GM19395 (cell line): ENCODE measurements at regions not wholly inside any gene's neighbourhood (a gene's known extent, or its start where the extent isn't known, plus 50 kb on each side); places are given as distances from the start of the nearest gene placed in this dataset.
A peak's percentile ranks its signal among the peaks of the same experiment; 100 is the strongest.

Source experiments
- ATAC-seq: cut with Tn5 transposase; IDR thresholded peaks from one replicate; pipeline ENCODE4 v1.9.1; 2021; ENCODE audit warnings: mild to moderate bottlenecking, moderate library complexity; ENCODE audit not compliant: unreplicated experiment

DNA sequence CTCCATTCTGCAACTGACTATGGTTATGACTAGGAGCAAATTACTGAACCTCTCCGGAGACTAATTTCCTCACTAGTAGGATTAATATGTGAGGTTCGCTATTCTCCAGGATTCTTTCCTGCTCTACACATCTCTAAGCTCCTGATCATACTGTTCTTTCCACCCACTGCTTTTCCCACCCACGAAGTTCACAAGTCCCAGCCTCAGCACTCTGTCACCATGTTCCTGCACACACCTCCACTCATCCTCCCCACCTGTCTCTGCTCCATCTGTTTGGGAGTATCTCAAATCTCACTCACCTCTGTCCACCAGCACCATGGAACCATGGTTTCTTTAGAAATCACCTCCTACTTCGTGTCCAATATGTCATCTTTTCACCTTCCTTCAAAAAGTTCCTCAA, 185.3 kb downstream of the LRATD1 start:
- no peak for ATAC-seq

DNA sequence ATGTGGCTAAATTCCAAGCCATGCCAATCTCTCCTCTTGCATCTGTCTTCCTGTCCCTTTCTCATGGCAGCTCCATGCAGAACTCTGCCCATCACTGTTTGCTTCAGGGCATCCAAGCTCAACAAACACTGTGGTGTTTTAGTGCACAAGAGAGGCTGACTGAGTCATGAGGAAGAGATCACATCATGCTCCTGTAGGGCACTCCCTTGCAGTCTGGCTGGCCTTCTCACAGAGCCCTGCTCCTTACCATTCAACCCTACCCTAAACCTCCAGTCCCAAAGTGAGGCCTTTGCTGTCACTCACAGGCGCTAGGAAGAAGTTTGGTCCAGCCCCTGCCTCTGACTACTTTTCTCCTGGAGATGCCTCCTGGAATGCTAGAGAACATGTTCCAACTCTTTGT, 194.0 kb downstream of the LRATD1 start:
- no peak for ATAC-seq

DNA sequence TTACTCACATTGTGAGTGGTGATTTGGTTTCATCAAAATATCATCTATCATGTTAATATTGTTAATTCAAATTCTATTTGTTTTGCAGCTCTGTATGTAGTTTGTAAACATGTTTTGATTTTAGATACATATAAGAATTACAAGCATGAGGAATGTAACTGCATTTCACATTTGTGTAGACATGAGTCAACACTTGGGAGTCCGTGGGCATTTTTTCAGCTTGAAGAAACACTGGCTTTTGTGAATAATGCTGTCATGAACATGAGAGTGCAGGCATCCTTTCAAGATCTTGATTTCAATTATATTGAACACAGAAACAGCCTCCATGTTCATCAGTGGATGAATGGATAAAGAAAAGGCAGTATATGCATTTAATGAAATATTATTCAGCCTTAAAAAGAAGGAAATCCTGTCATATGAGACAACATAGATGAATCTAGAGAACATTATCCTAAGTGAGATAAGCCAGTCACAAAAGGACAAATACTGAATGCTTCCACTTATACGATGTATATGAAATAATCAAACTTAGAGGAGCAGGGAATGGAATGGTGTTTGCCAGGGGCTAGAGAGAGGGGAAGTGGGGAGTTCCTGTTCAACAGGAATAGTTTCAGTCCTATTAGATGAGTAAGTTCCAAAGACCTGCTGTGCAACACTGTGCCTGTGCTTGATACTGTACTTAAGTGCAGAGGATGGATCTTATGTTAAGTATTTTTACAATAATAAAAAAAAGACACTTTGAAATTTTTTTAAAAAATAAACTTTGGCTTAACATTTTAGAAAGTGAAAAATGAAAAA, 194.9 kb downstream of the LRATD1 start:
- no peak for ATAC-seq

DNA sequence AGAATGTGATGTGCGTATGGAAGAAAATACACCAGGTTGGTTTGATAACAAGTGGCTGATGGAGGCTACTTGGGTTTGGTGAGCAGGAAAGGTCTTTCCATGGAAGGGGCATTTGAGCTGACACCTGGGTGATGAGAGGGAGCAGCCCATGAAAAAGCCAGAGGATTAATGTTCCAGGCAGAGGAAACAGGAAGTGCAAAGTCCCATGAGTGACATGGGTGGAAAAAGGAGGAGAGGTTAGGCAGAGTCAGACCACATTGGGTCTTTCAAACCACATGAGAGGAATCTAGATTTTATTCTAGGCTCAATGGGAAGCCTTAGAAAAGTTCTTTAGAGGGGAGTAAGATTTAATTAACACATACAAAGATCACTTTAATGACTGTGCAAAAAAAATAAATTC, 195.7 kb downstream of the LRATD1 start:
- ATAC-seq: no peak

DNA sequence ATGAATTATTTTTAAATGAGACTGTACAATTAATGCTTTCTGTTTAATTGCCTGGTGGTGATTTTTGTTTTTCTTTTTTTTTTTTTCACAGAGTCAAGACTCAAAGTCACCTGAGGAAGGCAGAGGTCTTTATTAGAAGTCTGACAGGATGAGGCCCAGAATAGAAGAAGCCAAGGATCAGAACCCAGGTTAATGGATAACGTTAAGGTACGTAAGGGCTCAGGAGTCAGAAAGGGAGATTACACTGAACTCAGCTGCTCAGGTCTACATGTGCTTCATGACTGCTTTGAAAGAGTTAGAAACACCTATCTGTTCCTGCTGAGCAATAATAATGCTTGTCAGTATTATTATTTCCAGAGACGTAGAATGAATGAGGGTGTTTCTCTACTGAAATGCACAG, 196.5 kb downstream of the LRATD1 start:
- ATAC-seq: no peak

DNA sequence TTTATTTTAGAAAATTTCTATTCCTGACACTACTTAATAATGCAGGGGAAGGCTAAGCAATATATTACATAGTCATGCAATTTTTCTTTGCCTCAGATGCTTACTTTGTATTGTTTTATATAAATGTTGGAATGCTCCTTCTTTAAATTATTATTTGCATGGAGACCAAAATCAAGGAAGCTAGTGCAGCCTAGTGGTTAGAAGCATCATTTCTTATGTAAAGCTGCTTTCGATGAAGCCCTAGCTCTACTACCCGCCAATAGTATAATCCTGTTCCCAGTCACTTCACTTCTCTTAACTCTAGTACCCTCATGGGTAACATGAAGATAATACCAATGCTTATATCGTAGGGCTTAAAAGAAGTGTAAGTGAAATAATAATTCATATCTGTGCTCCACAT, 198.9 kb downstream of the LRATD1 start:
- no peak for ATAC-seq

DNA sequence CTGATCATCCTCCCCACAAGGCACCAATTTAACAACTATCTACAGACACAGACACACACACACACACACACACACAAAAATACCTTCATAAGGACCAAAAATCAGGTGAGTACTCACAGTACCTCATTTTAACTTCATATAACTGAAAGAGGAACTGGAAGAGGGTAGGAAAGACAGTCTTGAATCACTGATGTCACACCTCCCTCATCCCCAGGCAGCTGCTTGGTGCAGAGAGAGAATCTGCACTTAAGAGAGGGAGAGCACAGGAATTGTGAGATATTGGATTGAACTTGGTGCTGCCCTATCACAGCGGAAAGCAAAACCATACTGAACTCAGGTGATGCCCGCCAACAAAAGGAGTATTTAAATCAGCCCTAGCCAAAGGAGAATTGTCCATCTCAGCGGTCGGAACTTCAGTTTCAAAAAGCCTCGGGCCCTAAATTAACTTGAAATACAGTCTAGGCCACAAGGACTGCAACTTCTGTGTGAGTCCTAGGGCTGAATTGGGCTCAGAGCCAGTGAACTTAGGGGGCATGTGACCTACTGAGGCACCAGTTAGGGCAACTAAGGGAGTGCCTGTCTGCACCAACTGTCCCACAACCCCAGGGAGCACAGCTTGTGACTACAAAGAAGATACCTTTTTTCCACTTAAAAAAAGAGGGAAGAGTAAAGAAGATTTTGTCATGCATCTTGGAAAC, 211.1 kb downstream of the LRATD1 start:
- ATAC-seq: peak; percentile 86

DNA sequence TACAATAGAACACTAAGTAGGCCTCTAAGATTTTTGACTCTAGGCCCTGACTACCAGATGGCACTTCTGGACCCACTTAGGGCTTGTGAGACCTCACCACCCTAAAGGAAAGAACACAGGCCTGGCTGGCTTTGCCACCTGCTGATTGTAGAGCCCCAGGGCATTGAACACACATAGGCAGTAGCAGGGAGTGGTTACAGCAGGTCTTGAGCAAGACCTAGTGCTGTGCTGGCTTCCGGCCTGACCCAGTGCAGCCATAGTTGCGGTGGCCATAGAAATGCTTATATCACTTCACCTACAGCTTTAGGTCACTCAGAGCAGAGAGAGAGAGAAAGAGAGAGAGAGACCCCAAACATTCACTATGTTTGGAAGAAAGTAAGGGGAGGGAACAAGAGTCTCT, 223.2 kb downstream of the LRATD1 start:
- ATAC-seq: no peak

DNA sequence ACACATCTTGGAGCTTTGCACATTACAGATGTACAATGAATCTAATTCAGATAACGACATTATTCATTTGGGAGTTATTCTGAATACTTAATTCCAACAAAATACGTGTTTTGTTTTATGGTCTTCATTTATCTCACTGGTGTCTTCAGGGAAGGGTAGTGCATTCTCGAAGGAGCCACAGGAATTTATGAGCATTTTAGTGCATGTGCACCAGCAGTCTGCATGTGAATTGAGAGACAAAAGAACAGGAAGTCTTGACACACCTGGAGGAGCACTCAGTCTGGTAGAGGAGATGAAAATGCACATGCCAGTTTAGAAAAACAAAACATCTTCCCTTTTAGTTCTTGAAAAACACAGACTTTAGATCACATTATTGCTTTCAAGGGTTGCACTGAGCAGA, 228.7 kb downstream of the LRATD1 start:
- ATAC-seq: no peak

DNA sequence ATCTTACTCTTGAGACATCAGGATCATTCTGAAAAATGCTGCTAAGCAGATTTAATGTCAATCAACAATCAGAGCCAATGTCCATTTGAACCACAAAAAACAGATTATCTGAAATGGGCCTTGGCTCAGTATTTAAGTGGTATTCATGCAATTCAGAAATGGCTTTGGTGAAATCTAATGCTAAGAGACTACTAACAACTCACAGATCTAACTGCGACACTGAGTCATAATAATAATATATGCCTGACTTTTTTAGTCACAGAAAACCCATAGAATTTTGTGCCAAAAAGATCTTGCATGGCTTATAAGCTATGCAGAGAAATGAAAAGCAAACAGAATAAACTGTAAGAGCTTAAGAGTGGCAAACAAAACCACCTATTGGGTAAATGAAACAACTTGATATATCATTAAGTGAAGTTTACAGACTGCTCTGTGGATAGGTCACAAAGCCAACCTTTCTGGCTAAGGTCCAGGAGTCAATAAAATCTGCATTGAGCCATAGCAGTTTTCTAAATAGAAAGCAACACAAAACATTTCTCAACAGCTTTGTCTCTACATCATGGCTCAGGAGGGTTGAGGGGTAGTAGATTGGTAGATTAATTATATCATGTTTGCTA, 234.3 kb downstream of the LRATD1 start:
- no peak for ATAC-seq

DNA sequence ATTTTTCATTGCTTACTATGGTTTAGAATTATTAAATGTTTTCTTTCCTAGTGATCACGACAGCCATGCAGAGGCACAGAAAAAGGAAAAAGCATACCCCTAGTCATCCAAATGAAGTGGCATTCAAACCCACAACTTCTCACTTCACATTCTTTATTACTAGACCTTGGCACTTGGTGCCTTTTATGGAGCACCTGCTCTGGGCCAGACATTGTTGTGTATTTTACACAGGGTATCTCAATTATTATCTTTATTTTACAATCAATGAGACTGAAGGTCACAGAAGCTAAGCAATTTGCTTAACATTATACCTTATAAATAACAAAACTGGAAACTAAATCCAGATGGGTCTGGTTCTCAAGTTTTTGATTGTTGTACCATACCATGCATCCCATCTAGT, 235.3 kb downstream of the LRATD1 start:
- no peak for ATAC-seq

DNA sequence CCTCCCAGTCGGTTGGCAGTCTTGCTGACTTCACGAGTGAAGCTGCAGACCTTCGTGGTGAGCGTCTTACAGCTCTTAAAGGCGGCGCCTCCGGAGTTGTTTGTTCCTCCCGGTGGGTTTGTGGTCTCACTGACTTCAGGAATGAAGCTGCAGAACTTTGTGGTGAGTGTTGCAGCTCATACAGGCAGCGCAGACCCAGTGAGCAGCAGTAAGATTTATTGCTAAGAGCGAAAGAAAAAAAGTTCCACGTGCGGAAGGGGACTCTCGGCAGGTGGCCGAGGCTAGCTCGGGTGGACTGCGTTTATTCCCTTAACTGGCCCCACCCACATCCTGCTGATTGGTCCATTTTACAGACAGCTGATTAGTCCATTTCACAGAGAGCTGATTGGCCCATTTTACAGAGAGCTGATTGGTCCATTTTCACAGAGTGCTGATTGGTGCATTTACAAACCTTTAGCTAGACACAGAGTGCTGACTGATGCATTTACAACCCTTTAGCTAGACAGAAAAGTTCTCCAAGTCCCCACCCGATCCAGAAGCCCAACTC, 240.3 kb downstream of the LRATD1 start:
- ATAC-seq: no peak

DNA sequence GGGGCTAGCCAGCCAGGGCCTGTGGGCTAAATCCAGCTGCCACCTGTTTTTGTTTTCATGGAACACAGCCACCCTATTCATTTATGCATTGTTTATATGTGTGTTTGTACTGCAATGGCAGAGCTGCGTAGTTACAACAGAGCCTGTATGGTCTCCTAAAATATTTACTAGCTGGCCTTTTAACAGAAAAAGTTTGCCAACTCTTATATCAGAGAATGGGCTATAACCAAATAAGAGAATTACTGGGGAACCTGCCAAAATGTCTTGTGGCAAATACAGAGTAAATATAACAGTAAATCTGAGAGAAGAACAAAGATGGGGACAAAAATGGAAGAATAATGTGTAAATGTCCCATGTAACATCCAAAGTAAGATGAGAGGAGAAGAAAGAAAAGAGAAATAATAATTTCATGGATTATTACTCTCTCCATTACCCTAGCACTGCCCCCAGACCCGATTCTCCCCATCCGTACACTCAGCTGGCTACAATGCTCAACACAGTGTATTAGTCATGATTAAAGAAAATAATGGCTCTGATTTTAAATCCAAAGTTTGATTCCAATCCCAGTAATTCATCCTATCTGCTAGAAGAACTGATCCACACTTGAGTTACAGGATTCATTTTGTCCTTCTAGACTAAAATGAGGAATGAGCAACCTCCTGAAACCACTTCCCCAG, 249.3 kb downstream of the LRATD1 start:
- ATAC-seq: no peak

DNA sequence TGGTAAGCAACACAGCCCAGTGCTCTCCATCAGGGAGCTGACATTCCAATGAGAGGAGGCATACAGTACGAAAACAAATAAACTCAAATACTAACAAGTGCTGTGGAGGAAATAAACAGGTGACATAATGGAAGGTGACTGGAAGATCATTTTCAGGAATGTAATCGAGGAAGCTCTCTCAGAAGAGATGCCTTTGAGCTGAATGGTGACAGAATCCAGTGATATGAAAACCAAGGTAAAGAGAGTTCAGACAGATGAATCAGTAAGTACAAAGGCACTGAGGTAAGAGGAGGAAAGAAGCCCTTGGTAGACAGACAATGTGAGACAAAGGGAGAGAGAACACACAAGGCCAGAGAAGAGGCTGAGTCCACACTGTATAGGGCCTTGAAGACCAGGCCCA, 252.1 kb downstream of the LRATD1 start:
- no peak for ATAC-seq

DNA sequence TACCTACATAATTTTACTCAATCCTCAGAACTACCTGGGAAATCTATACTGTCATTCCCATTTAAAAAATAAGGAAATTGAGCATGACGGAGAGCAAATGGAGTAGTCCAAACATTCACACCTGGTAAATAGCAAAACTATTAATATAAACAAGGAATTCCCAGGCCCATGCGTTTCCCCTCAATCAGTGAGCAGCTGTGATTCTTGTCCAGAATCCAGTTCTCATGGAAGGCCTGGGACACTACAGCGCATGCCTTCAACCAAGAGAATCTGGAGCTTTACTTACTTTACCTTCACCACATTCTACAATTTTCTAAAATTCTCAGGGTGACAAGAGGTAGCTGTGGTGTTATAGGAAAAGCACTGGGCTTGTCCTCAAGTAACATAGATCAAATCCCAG, 259.0 kb downstream of the LRATD1 start:
- no peak for ATAC-seq

DNA sequence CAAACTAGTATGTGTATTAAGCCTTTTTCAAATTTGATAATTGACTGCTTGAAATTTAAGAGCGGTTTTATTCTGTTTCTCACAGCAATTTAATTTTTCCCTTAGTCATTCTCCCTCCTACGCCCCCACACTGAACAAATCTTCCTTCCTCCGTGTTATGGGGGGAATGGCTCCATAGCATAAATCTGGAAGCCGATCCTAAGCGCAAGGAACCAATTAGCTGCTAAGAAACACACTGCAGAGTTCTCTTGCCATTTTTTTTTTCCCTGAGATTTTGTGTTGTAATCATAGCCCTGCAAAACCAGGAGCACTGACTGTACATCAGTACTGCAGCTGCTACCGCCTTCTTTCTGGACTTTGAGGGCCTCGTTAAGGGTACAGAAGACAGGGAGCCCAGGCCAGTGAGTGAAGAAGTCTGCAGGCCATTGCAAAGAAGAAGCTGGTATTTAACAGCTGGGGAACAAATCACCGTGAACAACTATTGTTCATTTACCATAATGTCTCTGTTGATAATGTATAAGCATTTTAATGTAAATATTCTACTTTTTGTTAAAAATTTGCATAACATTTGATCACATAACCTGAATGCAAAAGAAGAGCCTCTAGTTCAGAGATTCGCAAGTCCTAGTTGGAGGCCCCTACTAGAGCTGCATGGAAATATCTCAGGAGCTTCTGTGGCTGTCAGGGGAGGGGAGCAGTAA, 264.0 kb downstream of the LRATD1 start:
- no peak for ATAC-seq

DNA sequence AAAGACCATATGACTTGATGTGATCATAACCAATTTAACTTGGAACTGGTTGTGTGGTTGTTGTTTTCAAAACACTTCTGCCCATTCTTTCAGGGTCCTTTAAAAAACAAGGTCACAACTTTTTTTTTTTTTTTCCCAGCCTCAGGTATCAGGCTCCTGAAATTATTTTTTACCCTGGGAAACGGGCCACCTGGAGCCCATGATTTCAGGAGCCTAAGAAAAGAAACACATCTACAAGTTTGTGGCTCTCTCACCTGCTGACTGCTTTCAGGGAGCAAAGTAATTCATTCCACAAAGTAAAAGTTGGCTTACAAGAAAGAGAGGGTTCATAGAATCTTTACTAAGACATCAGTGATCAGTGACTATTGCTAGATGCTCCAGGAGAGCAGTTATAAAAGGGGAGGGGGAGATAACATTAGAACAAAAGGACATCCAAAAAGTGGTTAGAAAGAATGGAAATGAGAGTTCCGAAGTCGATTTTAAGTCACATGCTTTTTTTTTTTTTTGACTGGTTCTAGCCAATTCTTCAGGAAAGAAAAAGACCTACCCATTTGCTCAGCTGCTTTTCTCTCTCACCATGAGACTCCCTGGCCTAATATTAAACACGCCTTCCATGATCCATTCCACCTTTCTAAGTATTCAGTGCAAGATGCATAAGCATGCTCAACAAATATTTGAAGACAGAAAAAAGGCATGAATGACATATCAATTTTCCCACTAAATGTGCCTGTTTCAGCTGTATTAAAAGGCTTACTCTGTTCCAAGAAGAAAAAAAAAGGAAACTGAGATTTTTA, 267.3 kb downstream of the LRATD1 start:
- ATAC-seq: no peak

DNA sequence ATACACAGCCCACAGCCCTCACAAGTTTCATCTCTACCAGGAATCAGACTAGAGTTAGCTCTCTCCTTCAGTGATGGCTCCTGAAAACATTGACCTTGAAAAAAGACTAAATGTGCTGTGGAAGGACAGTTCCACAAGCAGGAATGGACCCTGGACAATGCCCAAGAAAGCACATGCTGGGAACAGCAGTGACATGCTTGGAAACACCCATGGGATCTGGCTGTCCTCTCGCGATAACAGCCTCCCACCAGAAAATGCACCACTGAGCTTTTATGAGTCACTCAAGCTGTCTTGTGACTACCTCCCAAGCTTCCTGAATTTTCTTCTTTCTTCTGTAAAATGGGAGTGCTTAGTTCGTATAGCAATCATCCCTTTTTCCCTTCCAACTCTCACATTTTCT, 269.2 kb downstream of the LRATD1 start:
- no peak for ATAC-seq

DNA sequence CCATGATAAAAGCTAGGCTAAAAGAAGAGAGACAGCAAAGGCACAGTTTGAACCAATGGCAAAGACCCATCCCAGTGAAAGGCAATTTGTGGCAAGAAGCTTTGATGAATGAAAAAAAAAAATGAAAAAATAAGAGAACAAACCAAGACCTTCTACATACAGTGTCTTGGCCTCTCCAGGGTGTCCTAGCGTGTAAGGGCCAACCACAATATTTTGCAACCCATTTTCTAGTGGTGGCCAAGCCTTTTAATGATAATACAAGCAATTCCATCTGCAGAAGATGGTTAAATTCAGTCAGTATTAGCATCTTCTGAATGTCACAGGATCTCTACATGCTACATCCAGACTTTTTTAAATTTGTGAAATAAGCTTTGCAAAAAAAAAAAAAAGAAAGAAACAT, 270.4 kb downstream of the LRATD1 start:
- no peak for ATAC-seq
